GM23248 (cell line): ENCODE measurements at regions not wholly inside any gene's neighbourhood (a gene's known extent, or its start where the extent isn't known, plus 50 kb on each side); places are given as distances from the start of the nearest gene placed in this dataset.

Experiments
- EZH2 ChIP-seq: fragments of 200-600 bp; sonication (generic); IDR thresholded peaks from 2 replicates; pipeline ENCODE4 v1.6.1; 2018; ENCODE audit warnings: antibody characterized with exemption, mild to moderate bottlenecking; ENCODE audit not compliant: insufficient read depth, poor library complexity, severe bottlenecking
- EZH2phosphoT487 ChIP-seq: fragments of 200-600 bp; sonication (generic); IDR thresholded peaks from 2 replicates; pipeline ENCODE4 v1.6.1; 2018; ENCODE audit warnings: antibody characterized with exemption, moderate library complexity, mild to moderate bottlenecking, low read depth; ENCODE audit not compliant: insufficient read depth

GRCh38 chr3:107150675-107151074 is 226.6 kb upstream of the CCDC54 start:
- no peak for TF ChIP-seq EZH2
- no peak for TF ChIP-seq EZH2phosphoT487
